ENCODE measurements at regions not wholly inside any gene's neighbourhood (a gene's known extent, or its start where the extent isn't known, plus 50 kb on each side); places are given as distances from the start of the nearest gene placed in this dataset.
A peak's percentile ranks its signal among the peaks of the same experiment; 100 is the strongest.

- DNase-seq = no peak
Measured at GRCh38 chr13:69567514-69567913, 540.1 kb upstream of the ATXN8OS start.

- DNase-seq = no peak
Measured at GRCh38 chr13:69566104-69566716, 541.4 kb upstream of the ATXN8OS start.

GRCh38 chr13:69565334-69565733, 542.3 kb upstream of the ATXN8OS start:
- DNase-seq = no peak

GRCh38 chr13:69556540-69557196, 551.0 kb upstream of the ATXN8OS start:
- no peak for DNase-seq

- no peak for DNase-seq
Measured at GRCh38 chr13:69553976-69554375, 553.6 kb upstream of the ATXN8OS start.

GRCh38 chr13:69551193-69551592, 556.4 kb upstream of the ATXN8OS start:
- no peak for DNase-seq

GRCh38 chr13:69547780-69548179, 559.8 kb upstream of the ATXN8OS start:
- DNase-seq = no peak

GRCh38 chr13:69545551-69545950, 562.1 kb upstream of the ATXN8OS start:
- DNase-seq = no peak

GRCh38 chr13:69524459-69525150, 583.0 kb upstream of the ATXN8OS start:
- no peak for DNase-seq

GRCh38 chr13:69496981-69497380, 610.6 kb upstream of the ATXN8OS start:
- no peak for DNase-seq

GRCh38 chr13:69495096-69495495, 612.5 kb upstream of the ATXN8OS start:
- DNase-seq = no peak

GRCh38 chr13:69487576-69487975, 620.0 kb upstream of the ATXN8OS start:
- DNase-seq = no peak

- DNase-seq = no peak
Measured at GRCh38 chr13:69485991-69486592, 621.5 kb upstream of the ATXN8OS start.

- DNase-seq = no peak
Measured at GRCh38 chr13:69477451-69477850, 630.2 kb upstream of the ATXN8OS start.

- DNase-seq = no peak
Measured at GRCh38 chr13:69474011-69474685, 633.5 kb upstream of the ATXN8OS start.

- DNase-seq = no peak
Measured at GRCh38 chr13:69468624-69469023, 639.0 kb upstream of the ATXN8OS start.

- DNase-seq = no peak
Measured at GRCh38 chr13:69461397-69461796, 646.2 kb upstream of the ATXN8OS start.

- DNase-seq = no peak
Measured at GRCh38 chr13:69459346-69459745, 648.3 kb upstream of the ATXN8OS start.

GRCh38 chr13:69458013-69458412, 649.6 kb upstream of the ATXN8OS start:
- no peak for DNase-seq

GRCh38 chr13:69450245-69450644, 657.4 kb upstream of the ATXN8OS start:
- DNase-seq = peak in 1 of 2 experiments; percentile 20

GRCh38 chr13:69425235-69425634, 682.4 kb upstream of the ATXN8OS start:
- DNase-seq = no peak

GRCh38 chr13:69423844-69424243, 683.8 kb upstream of the ATXN8OS start:
- DNase-seq = no peak

GRCh38 chr13:69418319-69418718, 689.3 kb upstream of the ATXN8OS start:
- no peak for DNase-seq
